H9 (cell line): ENCODE measurements at regions not wholly inside any gene's neighbourhood (a gene's known extent, or its start where the extent isn't known, plus 50 kb on each side); places are given as distances from the start of the nearest gene placed in this dataset.
"Not testable (repeated sequence)": the region's sequence is repeated elsewhere in the genome, so short reads cannot be mapped to it uniquely, and the experiment has no call there.

Source experiments
- DNase-seq: peaks from one replicate; pipeline ENCODE4 v3.0.0-alpha.2; 2017
- H2AFZ ChIP-seq: one replicate; pipeline ENCODE4 v1.6.1; 2013; ENCODE audit warnings: mild to moderate bottlenecking, low read length, control low read depth, moderate library complexity
- H2AK5ac ChIP-seq: 2 replicates; pipeline ENCODE4 v1.6.1; 2013; ENCODE audit warnings: low read length, control low read depth, mixed read lengths; ENCODE audit not compliant: insufficient read length
- H2BK120ac ChIP-seq: one replicate; pipeline ENCODE4 v1.6.1; 2013; ENCODE audit warnings: low read depth, mild to moderate bottlenecking, low read length, control low read depth, inconsistent platforms; ENCODE audit not compliant: poor library complexity, severe bottlenecking
- H2BK12ac ChIP-seq: 2 replicates; pipeline ENCODE4 v1.6.1; 2013; ENCODE audit warnings: low read length, control low read depth, mixed read lengths, low read depth; ENCODE audit not compliant: insufficient read length
- H2BK15ac ChIP-seq: 2 replicates; pipeline ENCODE4 v1.6.1; 2013; ENCODE audit warnings: low read depth, low read length, control low read depth
- H2BK20ac ChIP-seq: one replicate; pipeline ENCODE4 v1.6.1; 2013; ENCODE audit warnings: low read depth, mild to moderate bottlenecking, low read length, control low read depth, inconsistent platforms; ENCODE audit not compliant: poor library complexity, severe bottlenecking
- H2BK5ac ChIP-seq: 2 replicates; pipeline ENCODE4 v1.6.1; 2013; ENCODE audit warnings: low read length, control low read depth, mixed read lengths; ENCODE audit not compliant: insufficient read length
- H3K14ac ChIP-seq: 2 replicates; pipeline ENCODE4 v1.6.1; 2013; ENCODE audit warnings: low read length, control low read depth; ENCODE audit not compliant: insufficient read depth
- H3K18ac ChIP-seq: 2 replicates; pipeline ENCODE4 v1.6.1; 2013; ENCODE audit warnings: low read depth, mild to moderate bottlenecking, mixed read lengths, low read length, control low read depth; ENCODE audit not compliant: insufficient read length
- H3K23ac ChIP-seq: 2 replicates; pipeline ENCODE4 v1.6.1; 2013; ENCODE audit warnings: low read length, control low read depth, mixed read lengths, low read depth; ENCODE audit not compliant: insufficient read length
- H3K23me2 ChIP-seq: 2 replicates; pipeline ENCODE4 v1.6.1; 2013; ENCODE audit warnings: low read depth, mild to moderate bottlenecking, mixed read lengths, low read length, control low read depth; ENCODE audit not compliant: insufficient read length, poor library complexity, severe bottlenecking
- H3K27ac ChIP-seq: 2 replicates; pipeline ENCODE4 v1.5.1; 2013; ENCODE audit warnings: low read length, control low read depth, mixed read lengths, low read depth; ENCODE audit not compliant: insufficient read length
- H3K27me3 ChIP-seq: 2 replicates; pipeline ENCODE4 v1.6.1; 2013; ENCODE audit warnings: low read length, control low read depth, inconsistent platforms; ENCODE audit not compliant: insufficient read depth
- H3K4ac ChIP-seq: 2 replicates; pipeline ENCODE4 v1.6.1; 2013; ENCODE audit warnings: low read depth, mild to moderate bottlenecking, control low read depth, inconsistent platforms, low read length, moderate library complexity
- H3K4me1 ChIP-seq: 2 replicates; pipeline ENCODE4 v1.6.1; 2013; ENCODE audit warnings: low read length, control low read depth, inconsistent platforms; ENCODE audit not compliant: insufficient read depth
- H3K4me2 ChIP-seq: 2 replicates; pipeline ENCODE4 v1.6.1; 2013; ENCODE audit warnings: low read length, control low read depth, mixed read lengths; ENCODE audit not compliant: insufficient read length, insufficient read depth
- H3K56ac ChIP-seq: 2 replicates; pipeline ENCODE4 v1.6.1; 2013; ENCODE audit warnings: low read depth, mild to moderate bottlenecking, mixed read lengths, low read length, control low read depth; ENCODE audit not compliant: insufficient read length
- H3K79me1 ChIP-seq: 2 replicates; pipeline ENCODE4 v1.6.1; 2013; ENCODE audit warnings: low read depth, mild to moderate bottlenecking, moderate library complexity, low read length, control low read depth, inconsistent platforms; ENCODE audit not compliant: insufficient read depth, poor library complexity, severe bottlenecking
- H3K79me2 ChIP-seq: 2 replicates; pipeline ENCODE4 v1.6.1; 2013; ENCODE audit warnings: low read length, control low read depth, inconsistent platforms; ENCODE audit not compliant: insufficient read depth
- H3K9ac ChIP-seq: 2 replicates; pipeline ENCODE4 v1.6.1; 2013; ENCODE audit warnings: low read length, control low read depth, mixed read lengths; ENCODE audit not compliant: insufficient read length; ENCODE audit errors: extremely low read depth
- H3K9me3 ChIP-seq: one replicate; pipeline ENCODE4 v1.6.1; 2013; ENCODE audit warnings: low read depth, low read length, inconsistent platforms; ENCODE audit not compliant: control insufficient read depth
- H3T11ph ChIP-seq: one replicate; pipeline ENCODE4 v1.6.1; 2013; ENCODE audit warnings: mild to moderate bottlenecking, low read length, control low read depth, inconsistent platforms
- H4K20me1 ChIP-seq: one replicate; pipeline ENCODE4 v1.6.1; 2013; ENCODE audit not compliant: control insufficient read depth, insufficient read length, insufficient read depth
- H4K5ac ChIP-seq: 2 replicates; pipeline ENCODE4 v1.6.1; 2013; ENCODE audit warnings: low read depth, mild to moderate bottlenecking, mixed read lengths, low read length, control low read depth; ENCODE audit not compliant: insufficient read length
- H4K8ac ChIP-seq: replicated peaks from 2 replicates; pipeline ENCODE4 v1.6.1; 2013; ENCODE audit warnings: low read length, control low read depth, mixed read lengths, low read depth; ENCODE audit not compliant: insufficient read length
- H4K91ac ChIP-seq: 2 replicates; pipeline ENCODE4 v1.6.1; 2013; ENCODE audit warnings: low read depth, mild to moderate bottlenecking, moderate library complexity, mixed read lengths, low read length, control low read depth; ENCODE audit not compliant: insufficient read length
- H3K27ac Mint-ChIP-seq, 3 experiments: 2 replicates in 2 of 3; 3 replicates in 1 of 3; pipeline ENCODE4 v1.8.0; 2020 to 2021; ENCODE audit warnings: mixed read lengths in 3 of 3, mild to moderate bottlenecking in 1 of 3, moderate library complexity in 1 of 3
- H3K27me3 Mint-ChIP-seq: 2 replicates; pipeline ENCODE4 v1.8.0; 2021; ENCODE audit warnings: low read depth, mild to moderate bottlenecking, moderate library complexity, mixed read lengths
- H3K36me3 Mint-ChIP-seq, 3 experiments: 2 replicates in 2 of 3; 3 replicates in 1 of 3; pipeline ENCODE4 v1.8.0; 2020 to 2021; ENCODE audit warnings: low read depth in 3 of 3, mixed read lengths in 3 of 3; ENCODE audit not compliant: insufficient read depth in 1 of 3
- H3K4me1 Mint-ChIP-seq, 2 experiments: 2 replicates each; pipeline ENCODE4 v1.8.0; 2020; ENCODE audit warnings: mixed read lengths in 2 of 2
- H3K4me3 Mint-ChIP-seq, 2 experiments: 2 replicates in 1 of 2; 3 replicates in 1 of 2; pipeline ENCODE4 v1.8.0; 2020 to 2021; ENCODE audit warnings: mild to moderate bottlenecking in 2 of 2, mixed read lengths in 2 of 2, moderate library complexity in 1 of 2
- H3K9me3 Mint-ChIP-seq, 2 experiments: 2 replicates in 1 of 2; 3 replicates in 1 of 2; pipeline ENCODE4 v1.8.0; 2020; ENCODE audit warnings: mild to moderate bottlenecking in 2 of 2, mixed read lengths in 2 of 2, moderate library complexity in 1 of 2
- CTCF ChIP-seq: fragments of 200-600 bp; sonication (generic); conservative IDR thresholded peaks from 3 replicates; pipeline ENCODE4 v1.8.0; 2021; ENCODE audit warnings: antibody characterized with exemption, mild to moderate bottlenecking
- WGBS: extraction: QIAGEN DNeasy Blood & Tissue Kit; methylation state at CpG from one replicate; pipeline ENCODE4 v1.1.7; 2013; ENCODE audit warnings: missing lambda C conversion rate, low lambda C conversion rate, mixed read lengths; ENCODE audit not compliant: insufficient read length; ENCODE audit errors: extremely low coverage; 5-methylcytosine and 5-hydroxymethylcytosine counted together

- Mint-ChIP-seq H3K27ac (no peak overlapping the region; a peak in 1 of 7 replicates), H3K4me1 (peaks cover 6 to 9% of the 10 kb centered on the region in 2 experiments; a peak in 3 of 4 replicates), H3K4me3 (no peak overlapping the region), H3K9me3 (peaks cover 2 to 4% of the 10 kb centered on the region in 2 experiments; a peak in 3 of 5 replicates), H3K27me3 (no peaks in the 10 kb centered on the region), H3K36me3 (peaks cover 0 to 6% (median 3%) of the 10 kb centered on the region in 3 experiments; a peak in 2 of 7 replicates)
- Histone ChIP-seq H4K20me1 (no peaks in the 10 kb centered on the region), H3K4ac (no peak overlapping the region), H3K9ac (no peak overlapping the region), H2BK12ac (no peak overlapping the region), H3K27ac (no peak overlapping the region), H3K23me2 (no peaks in the 10 kb centered on the region), H2AK5ac (no peak overlapping the region), H3K27me3 (no peaks in the 10 kb centered on the region), H3K56ac (no peak overlapping the region), H3K79me1 (no peaks in the 10 kb centered on the region), H2BK5ac (no peak overlapping the region), H4K8ac (no peak overlapping the region), H3K14ac (no peak overlapping the region), H2AFZ (no peak overlapping the region), H3T11ph (no peak overlapping the region), H4K91ac (no peak overlapping the region), H2BK15ac (no peak overlapping the region), H3K4me1 (no peaks in the 10 kb centered on the region), H3K23ac (no peak overlapping the region), H3K18ac (no peak overlapping the region), H3K79me2 (no peaks in the 10 kb centered on the region), H2BK120ac (no peak overlapping the region), H2BK20ac (no peak overlapping the region), H3K4me2 (no peak overlapping the region), H4K5ac (no peak overlapping the region), H3K9me3 (no peaks in the 10 kb centered on the region)
- DNase-seq, result no peak
- no peak for TF ChIP-seq CTCF
- no CpG with 5 or more reads among the region's 5 CpGs for WGBS
Observed at GRCh38 chr7:81478664-81479063, 291.2 kb downstream of the HGF start.

DNA sequence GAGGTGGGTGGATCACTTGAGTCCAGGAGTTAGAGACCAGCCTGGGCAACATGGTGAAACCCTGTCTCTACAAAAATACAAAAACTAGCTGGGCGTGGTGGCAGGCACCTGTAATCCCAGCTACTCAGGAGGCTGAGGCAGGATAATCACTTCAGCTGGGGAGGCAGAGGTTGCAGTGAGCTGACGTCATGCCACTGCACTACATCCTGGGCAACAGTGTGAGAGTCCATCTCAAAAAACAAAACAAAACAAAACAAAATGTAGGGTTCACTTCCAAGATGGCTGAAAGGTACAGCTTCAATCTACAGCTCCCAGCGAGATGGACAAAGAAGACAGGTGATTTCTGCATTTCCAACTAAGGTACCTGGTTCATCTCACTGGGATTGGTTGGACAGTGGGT lies 291.6 kb downstream of the HGF start:
- no CpG with 5 or more reads among the region's 3 CpGs for WGBS
- not testable (repeated sequence) for H3K56ac ChIP-seq, H3K79me2 ChIP-seq, H3K4me2 ChIP-seq, H3K14ac ChIP-seq, H3K4me1 Mint-ChIP-seq, H3K27me3 Mint-ChIP-seq, H2BK12ac ChIP-seq, H3K18ac ChIP-seq, H4K91ac ChIP-seq, H3K27ac ChIP-seq, H3K36me3 Mint-ChIP-seq, H3K9me3 ChIP-seq, H3K4ac ChIP-seq, DNase-seq, H2BK20ac ChIP-seq, H3T11ph ChIP-seq, H2BK15ac ChIP-seq, H3K4me3 Mint-ChIP-seq, H4K8ac ChIP-seq, H2AK5ac ChIP-seq, H3K4me1 ChIP-seq, H4K20me1 ChIP-seq, H3K9ac ChIP-seq, H3K27me3 ChIP-seq, H3K23me2 ChIP-seq, H4K5ac ChIP-seq, H3K9me3 Mint-ChIP-seq, H3K27ac Mint-ChIP-seq, H3K23ac ChIP-seq, H2BK5ac ChIP-seq, H2AFZ ChIP-seq, H2BK120ac ChIP-seq, H3K79me1 ChIP-seq
